Tibial artery (tissue), 4 donors: ENCODE measurements at regions not wholly inside any gene's neighbourhood (a gene's known extent, or its start where the extent isn't known, plus 50 kb on each side); places are given as distances from the start of the nearest gene placed in this dataset.

ENCODE experiments used
- DNase-seq, 2 donors: peaks; one replicate each; pipeline ENCODE4 v3.0.0-alpha.2; 2019
- H3K27ac ChIP-seq, 2 donors: fragments of 200-600 bp; sonication (generic) in 1 of 2; 1 replicate in 1 of 2; 2 replicates in 1 of 2; pipeline ENCODE4 v1.5.1; 2018 to 2019; ENCODE audit warnings: mild to moderate bottlenecking in 1 of 2
- H3K27me3 ChIP-seq, 2 donors: fragments of 200-600 bp; sonication (generic) in 1 of 2; one replicate each; pipeline versions ENCODE4 v1.5.1 to v1.6.0; 2016 to 2019
- H3K36me3 ChIP-seq, 3 donors: fragments of 200-600 bp; sonication (generic) in 2 of 3; one replicate each; pipeline ENCODE4 v1.5.1; 2016 to 2019; ENCODE audit warnings: mild to moderate bottlenecking in 2 of 3
- H3K4me1 ChIP-seq, 4 donors: fragments of 200-600 bp; sonication (generic) in 2 of 4; 1 replicate in 3 of 4; 2 replicates in 1 of 4; pipeline ENCODE4 v1.5.1; 2016 to 2019
- H3K4me3 ChIP-seq, 2 donors: fragments of 200-600 bp; sonication (generic) in 1 of 2; 1 replicate in 1 of 2; 2 replicates in 1 of 2; pipeline ENCODE4 v1.5.1; 2018 to 2019; ENCODE audit warnings: mild to moderate bottlenecking in 2 of 2
- H3K9me3 ChIP-seq, 3 donors: fragments of 200-600 bp; sonication (generic) in 1 of 3; one replicate each; pipeline ENCODE4 v1.5.1; 2016 to 2019
- intact Hi-C: fragments of 100-400 bp; cut with DNase I; formaldehyde crosslinking; loops from one replicate; pipeline ENCODE4 v1.15.0; 2023; ENCODE audit warnings: low total_unique reads
- TF ChIP-seq, protein P1 (sequence below), 2 experiments: fragments of 200-600 bp in 1 of 2; fragments of 450-650 bp in 1 of 2; IDR thresholded peaks; one replicate each; pipeline ENCODE4 v1.5.1; 2017 to 2019; ENCODE audit warnings: antibody characterized with exemption in 2 of 2, mild to moderate bottlenecking in 1 of 2, moderate library complexity in 1 of 2

DNA sequence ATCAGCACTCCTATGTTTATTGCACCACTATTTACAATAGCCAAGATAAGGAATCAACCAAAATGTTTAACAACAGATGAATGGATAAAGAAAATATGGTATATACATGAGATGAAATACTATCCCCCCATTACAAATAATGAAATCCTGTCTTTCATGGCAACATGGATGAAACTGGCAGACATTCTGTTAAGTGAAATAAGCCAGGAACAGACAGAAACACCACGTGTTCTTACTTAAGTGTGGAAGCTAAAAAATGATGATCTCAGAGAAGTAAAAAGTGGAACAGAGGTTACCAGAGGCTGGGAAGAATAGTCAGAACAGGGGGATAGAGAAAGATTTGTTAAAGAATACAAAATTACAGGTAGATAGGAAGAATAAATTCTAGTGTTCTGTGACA is 113.7 kb upstream of the MDM1 start:
- H3K27ac ChIP-seq = no peak overlapping the region
- TF ChIP-seq, protein P1, sequence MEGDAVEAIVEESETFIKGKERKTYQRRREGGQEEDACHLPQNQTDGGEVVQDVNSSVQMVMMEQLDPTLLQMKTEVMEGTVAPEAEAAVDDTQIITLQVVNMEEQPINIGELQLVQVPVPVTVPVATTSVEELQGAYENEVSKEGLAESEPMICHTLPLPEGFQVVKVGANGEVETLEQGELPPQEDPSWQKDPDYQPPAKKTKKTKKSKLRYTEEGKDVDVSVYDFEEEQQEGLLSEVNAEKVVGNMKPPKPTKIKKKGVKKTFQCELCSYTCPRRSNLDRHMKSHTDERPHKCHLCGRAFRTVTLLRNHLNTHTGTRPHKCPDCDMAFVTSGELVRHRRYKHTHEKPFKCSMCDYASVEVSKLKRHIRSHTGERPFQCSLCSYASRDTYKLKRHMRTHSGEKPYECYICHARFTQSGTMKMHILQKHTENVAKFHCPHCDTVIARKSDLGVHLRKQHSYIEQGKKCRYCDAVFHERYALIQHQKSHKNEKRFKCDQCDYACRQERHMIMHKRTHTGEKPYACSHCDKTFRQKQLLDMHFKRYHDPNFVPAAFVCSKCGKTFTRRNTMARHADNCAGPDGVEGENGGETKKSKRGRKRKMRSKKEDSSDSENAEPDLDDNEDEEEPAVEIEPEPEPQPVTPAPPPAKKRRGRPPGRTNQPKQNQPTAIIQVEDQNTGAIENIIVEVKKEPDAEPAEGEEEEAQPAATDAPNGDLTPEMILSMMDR (IDR thresholded peaks at IDR 0.05) = no peak

DNA sequence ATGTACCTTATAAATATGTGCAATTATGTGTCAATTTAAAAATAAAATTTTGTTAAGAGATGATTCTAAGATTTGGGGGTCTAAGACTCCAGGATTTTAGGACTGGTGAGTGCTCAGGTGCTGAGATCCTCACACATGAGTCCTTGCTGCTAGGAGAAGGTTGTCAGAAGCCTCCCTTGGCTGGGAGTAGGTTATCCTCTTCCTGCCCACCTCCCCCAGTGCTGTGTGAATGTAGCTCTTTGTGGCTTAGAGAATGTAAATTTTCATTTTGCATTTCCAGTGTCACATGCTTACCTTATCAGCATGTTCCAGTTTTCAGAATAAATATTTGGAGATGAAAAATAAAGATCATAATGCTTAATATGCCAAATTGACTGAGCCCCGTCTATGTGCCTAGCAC is 114.2 kb upstream of the MDM1 start:
- DNase-seq = no peak
- H3K27ac ChIP-seq = no peak overlapping the region
- H3K27me3 ChIP-seq = no peaks in the 10 kb centered on the region
- H3K4me3 ChIP-seq = no peak overlapping the region
- H3K36me3 ChIP-seq = no peaks in the 10 kb centered on the region
- intact Hi-C loops = no loop called here
- peaks cover 0 to 8% (median 3%) of the 10 kb centered on the region in 3 donors for H3K9me3 ChIP-seq
- TF ChIP-seq, protein P1 (IDR thresholded peaks at IDR 0.05) = no peak
- H3K4me1 ChIP-seq = peaks cover 0 to 10% (median 7%) of the 10 kb centered on the region in 4 donors

More for the DNA sequence above, 113.7 kb upstream of the MDM1 start:
- peaks cover 0 to 8% (median 3%) of the 10 kb centered on the region in 3 donors for H3K9me3 ChIP-seq
- H3K4me1 ChIP-seq = peaks cover 0 to 4% (median 2%) of the 10 kb centered on the region in 4 donors
- DNase-seq = no peak
- H3K36me3 ChIP-seq = no peaks in the 10 kb centered on the region
- no peaks in the 10 kb centered on the region for H3K27me3 ChIP-seq
- intact Hi-C loops = no loop called here
- no peak overlapping the region for H3K4me3 ChIP-seq

DNA sequence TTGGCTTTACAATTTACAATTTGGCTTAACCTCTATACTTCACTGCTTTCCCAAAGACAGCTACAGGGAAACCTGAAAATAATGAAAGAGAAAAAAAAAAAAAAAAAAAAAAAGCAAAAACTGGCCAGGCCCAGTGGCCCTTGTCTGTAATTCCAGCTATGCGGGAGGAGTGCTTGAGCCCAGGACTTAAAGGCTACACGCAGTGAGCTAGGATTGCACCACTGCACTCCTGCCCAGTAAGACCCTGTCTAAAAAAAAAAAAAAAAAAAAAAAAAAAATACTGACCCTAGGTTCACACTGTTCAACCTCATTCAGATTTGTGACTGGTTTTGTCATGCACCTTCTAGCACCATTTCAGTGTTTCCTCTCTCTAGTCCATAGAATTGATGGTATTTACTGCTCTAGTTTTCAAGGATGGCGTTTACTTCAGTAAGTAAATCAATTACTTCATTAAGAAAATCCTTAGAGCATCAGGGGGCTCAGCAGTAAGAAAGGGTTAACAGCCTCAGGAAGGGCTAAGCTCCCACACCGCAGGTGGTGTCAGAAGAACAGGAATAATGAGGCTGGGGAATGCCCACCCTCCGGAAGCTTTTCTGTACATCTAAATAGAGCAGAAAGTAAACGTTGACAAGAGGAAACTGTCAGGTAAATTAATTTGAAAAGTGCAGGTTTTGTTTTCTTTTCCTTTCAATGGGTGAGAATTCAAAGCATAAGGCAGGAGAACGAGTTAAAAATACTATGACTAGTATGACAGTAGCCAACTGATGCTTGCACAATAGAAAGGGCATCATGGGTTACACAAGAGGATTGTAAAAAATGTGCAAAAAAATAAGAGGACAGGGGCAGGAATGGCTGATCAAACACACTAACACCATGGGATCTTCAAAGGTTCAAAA is 115.0 kb upstream of the MDM1 start:
- H3K36me3 ChIP-seq = no peaks in the 10 kb centered on the region
- H3K27ac ChIP-seq = no peak overlapping the region
- no peak overlapping the region for H3K4me3 ChIP-seq
- no peaks in the 10 kb centered on the region for H3K27me3 ChIP-seq
- DNase-seq = no peak
- TF ChIP-seq, protein P1 (IDR thresholded peaks at IDR 0.05) = no peak
- H3K9me3 ChIP-seq = peaks cover 0 to 8% (median 3%) of the 10 kb centered on the region in 3 donors
- peaks cover 0 to 18% (median 11%) of the 10 kb centered on the region in 4 donors for H3K4me1 ChIP-seq
- intact Hi-C loops = no loop called here

DNA sequence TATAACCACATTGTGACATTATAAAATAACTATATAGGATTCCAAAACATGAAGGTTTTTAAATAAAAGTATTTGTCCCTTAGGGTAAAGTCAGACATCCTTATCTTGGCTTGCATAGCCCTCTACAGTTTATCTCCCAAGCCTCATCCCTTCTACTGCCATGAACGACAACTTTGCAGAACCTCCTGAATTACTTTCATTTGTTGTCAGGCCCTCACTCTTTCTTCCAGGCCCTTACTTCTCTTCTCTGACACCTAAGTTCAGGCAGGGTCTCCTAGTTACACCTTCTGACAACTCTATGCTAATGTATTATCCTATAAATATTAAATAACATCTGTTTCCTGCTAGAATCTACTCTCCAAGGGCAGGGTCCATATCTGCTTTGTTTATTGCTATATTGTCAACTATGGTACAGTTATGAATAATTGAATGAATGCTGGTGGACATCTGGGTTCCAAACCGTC is 115.7 kb upstream of the MDM1 start:
- H3K4me1 ChIP-seq = peaks cover 0 to 23% (median 11%) of the 10 kb centered on the region in 4 donors

DNA sequence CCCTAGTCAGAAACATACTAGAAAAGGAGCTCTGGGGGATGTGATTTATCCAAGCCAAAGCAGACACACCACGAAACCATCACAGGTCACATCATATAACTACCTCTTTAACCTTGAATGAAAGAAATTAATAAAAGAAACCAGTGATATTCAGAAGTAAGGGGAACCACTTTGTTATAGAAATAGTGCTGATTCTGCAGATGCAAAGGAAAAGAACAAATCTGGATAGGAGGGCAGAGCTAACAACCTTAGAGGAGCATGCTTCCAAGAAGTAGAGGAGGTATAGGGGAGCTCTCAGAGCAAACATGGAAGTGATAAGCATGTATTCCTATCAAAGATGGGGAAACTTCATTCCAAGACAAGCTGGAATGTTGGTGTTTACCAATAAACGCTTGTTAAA is 117.0 kb upstream of the MDM1 start:
- peaks cover 0 to 23% (median 11%) of the 10 kb centered on the region in 4 donors for H3K4me1 ChIP-seq
- no peak overlapping the region for H3K4me3 ChIP-seq
- no peak for DNase-seq
- H3K27ac ChIP-seq = no peak overlapping the region
- intact Hi-C loops = no loop called here
- no peaks in the 10 kb centered on the region for H3K36me3 ChIP-seq
- no peaks in the 10 kb centered on the region for H3K27me3 ChIP-seq
- TF ChIP-seq, protein P1 (IDR thresholded peaks at IDR 0.05) = no peak
- H3K9me3 ChIP-seq = peaks cover 0 to 3% (median 0%) of the 10 kb centered on the region in 3 donors

More for the DNA sequence above, 115.7 kb upstream of the MDM1 start:
- DNase-seq = no peak
- Histone ChIP-seq H3K36me3 (no peaks in the 10 kb centered on the region), H3K4me3 (no peak overlapping the region), H3K27ac (no peak overlapping the region), H3K27me3 (no peaks in the 10 kb centered on the region), H3K9me3 (peaks cover 0 to 8% (median 3%) of the 10 kb centered on the region in 3 donors)
- intact Hi-C loops = no loop called here
- TF ChIP-seq, protein P1 (IDR thresholded peaks at IDR 0.05) = no peak
